Astrocyte of the cerebellum (primary cell): ENCODE measurements at regions not wholly inside any gene's neighbourhood (a gene's known extent, or its start where the extent isn't known, plus 50 kb on each side); places are given as distances from the start of the nearest gene placed in this dataset.

Experiments
- DNase-seq: peaks from one replicate; pipeline ENCODE4 v3.0.0-alpha.2; 2011; ENCODE audit warnings: low read depth
- H3K4me3 ChIP-seq: 2 replicates; pipeline ENCODE4 v1.5.1; 2011; ENCODE audit warnings: mild to moderate bottlenecking, low read depth, low read length, moderate library complexity
- in situ Hi-C: cut with HindIII; loops from 2 replicates; pipeline ENCODE4 v1.10.0; 2017; ENCODE audit warnings: low sequenced_read_pairs
- TF ChIP-seq, protein P1 (sequence below): IDR thresholded peaks from 2 replicates; pipeline ENCODE4 v1.5.1; 2012; ENCODE audit warnings: low read length, low read depth, moderate library complexity, mild to moderate bottlenecking; ENCODE audit errors: missing control alignments

DNA sequence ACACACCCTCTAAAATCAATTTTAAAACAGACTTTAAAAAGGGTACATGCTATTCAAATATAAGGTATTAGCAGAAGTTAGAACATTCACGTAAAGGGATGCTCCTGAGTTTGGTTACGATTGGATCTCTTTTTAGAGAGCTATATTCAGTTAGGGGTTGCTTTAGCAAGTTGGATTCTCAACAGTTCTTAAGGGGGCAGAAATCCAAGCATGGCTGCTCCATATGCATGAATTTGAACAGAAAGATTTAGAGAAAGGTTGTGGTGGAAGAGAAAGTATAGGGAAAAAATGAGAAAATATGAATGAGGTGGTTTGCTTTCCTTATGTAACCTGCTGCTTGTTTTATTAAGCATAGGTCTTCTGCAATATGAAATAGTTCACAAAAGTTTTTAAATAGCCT is 855.1 kb downstream of the SORCS1 start:
- in situ Hi-C loops, result no loop called here
- no peak overlapping the region for H3K4me3 ChIP-seq
- no peak for DNase-seq
- TF ChIP-seq, protein P1, sequence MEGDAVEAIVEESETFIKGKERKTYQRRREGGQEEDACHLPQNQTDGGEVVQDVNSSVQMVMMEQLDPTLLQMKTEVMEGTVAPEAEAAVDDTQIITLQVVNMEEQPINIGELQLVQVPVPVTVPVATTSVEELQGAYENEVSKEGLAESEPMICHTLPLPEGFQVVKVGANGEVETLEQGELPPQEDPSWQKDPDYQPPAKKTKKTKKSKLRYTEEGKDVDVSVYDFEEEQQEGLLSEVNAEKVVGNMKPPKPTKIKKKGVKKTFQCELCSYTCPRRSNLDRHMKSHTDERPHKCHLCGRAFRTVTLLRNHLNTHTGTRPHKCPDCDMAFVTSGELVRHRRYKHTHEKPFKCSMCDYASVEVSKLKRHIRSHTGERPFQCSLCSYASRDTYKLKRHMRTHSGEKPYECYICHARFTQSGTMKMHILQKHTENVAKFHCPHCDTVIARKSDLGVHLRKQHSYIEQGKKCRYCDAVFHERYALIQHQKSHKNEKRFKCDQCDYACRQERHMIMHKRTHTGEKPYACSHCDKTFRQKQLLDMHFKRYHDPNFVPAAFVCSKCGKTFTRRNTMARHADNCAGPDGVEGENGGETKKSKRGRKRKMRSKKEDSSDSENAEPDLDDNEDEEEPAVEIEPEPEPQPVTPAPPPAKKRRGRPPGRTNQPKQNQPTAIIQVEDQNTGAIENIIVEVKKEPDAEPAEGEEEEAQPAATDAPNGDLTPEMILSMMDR, result no peak

DNA sequence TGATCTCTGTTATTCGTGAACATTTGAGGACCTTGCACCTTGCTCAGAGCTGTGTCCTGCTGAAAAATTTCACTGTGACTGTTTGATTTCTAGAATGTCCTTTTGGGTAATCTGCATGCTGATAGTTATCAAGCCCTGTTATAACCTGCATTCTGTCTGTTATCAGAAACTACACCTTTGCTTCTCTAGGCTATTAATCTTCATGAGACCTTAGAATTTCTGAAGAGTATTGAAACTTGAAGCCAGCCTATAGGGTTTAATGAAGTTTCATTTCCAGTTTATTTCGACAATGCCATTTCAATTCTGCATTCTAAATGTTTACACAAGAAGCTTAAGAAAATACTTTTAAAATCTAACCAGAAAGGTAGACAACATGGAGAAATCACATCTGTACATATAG is 856.2 kb downstream of the SORCS1 start:
- in situ Hi-C loops, result no loop called here

DNA sequence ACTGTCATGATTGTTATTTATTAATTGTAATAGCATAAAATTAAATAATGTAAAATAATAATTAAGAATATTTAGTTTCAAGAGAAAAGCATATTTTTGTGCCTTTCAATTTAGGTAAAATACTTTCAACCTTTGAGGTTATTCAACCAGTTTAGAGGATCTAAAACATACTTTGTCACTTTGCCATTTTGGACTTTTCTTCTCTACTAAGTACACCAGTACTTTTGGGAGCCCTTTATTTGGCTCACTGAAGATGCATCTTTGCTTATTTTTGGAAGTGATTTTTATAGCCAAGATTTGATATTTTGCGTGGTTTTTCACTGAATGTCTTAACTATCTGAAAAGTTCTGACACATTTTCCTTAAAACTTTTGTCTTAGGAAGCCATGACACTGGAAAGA is 860.5 kb downstream of the SORCS1 start:
- in situ Hi-C loops, result no loop called here
- H3K4me3 ChIP-seq, result no peak overlapping the region
- TF ChIP-seq, protein P1, result no peak
- no peak for DNase-seq

More for the DNA sequence above, 856.2 kb downstream of the SORCS1 start:
- TF ChIP-seq, protein P1, result no peak
- no peak overlapping the region for H3K4me3 ChIP-seq
- no peak for DNase-seq

DNA sequence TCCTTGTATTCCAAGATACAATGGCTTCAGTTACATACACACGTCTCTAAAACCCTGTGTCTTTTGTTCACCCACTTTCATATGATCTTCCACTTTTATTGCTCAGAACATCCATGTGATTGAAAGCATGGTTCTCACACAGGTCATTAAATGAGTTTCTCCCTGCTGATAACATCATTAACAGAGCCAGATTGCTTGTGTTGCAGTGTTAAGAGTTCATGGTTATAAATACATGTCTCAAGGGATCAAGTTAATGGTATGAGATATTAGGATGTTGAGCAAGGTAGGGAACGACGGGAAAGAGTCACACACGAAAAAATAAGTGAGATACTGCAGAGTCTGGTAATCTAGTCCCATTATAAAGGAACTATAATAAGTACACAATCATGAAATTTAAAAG is 861.5 kb downstream of the SORCS1 start:
- no peak overlapping the region for H3K4me3 ChIP-seq
- no peak for DNase-seq
- in situ Hi-C loops, result no loop called here
- TF ChIP-seq, protein P1, result no peak

DNA sequence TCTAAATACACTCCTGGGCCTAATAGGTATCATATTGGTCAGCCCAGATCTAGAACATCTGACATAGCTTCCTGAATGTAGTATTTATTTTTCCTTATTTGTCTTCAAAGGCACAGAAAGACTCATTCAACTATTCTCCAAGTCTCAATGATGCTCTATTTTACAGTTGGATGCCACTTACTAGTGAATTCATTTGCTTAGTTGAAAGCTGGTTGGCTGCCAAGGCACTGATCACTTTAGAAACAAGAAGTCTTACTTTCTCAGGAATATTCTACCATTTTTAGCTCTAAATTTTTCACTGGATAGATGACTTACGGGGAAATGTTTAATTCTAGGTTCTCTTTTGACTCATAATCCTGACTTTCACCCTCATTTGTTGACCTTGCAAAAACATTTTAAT is 863.4 kb downstream of the SORCS1 start:
- in situ Hi-C loops, result no loop called here
- DNase-seq, result no peak
- TF ChIP-seq, protein P1, result no peak
- H3K4me3 ChIP-seq, result no peak overlapping the region

DNA sequence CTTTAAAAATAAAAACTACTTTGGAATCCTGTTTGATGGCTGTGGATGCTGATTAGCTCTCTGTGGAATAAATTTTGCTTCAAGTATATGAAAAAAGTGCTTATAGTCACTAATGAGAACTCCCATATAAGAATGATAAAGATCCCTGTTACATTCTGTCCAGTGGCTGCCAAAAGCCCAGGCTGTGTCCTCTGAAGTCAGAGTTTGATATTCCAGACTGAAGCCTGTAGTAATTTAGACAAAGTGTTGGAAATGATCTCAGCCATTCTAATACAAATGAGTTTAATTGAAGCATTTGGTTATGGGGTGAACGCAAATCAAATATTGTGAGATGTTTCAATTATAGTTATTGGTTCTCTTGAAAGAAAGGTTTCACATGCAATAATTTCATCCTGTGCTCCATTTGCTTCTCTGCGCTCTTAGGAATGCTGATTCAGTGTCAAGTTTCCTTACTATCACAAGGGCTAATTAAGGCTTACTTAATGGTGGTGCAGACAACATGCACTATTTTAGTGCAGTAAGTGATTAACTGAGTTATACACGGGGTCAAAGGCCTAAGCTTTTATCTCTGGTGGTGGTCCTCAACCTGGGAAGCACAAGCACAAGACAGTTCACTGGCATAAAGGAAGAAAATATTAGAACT is 867.6 kb downstream of the SORCS1 start:
- TF ChIP-seq, protein P1, result no peak
- in situ Hi-C loops, result no loop called here
- H3K4me3 ChIP-seq, result no peak overlapping the region
- no peak for DNase-seq
